HepG2 (cell line): ENCODE measurements at regions not wholly inside any gene's neighbourhood (a gene's known extent, or its start where the extent isn't known, plus 50 kb on each side); places are given as distances from the start of the nearest gene placed in this dataset.

Experiments used
- ATAC-seq: fragments of 200-7000 bp; cut with Tn5 transposase; 3 replicates; pipeline ENCODE4 v1.9.1; 2020; ENCODE audit warnings: mild to moderate bottlenecking, moderate library complexity
- BruUV-seq: library from RNA; stranded (reverse); fragments of 400-500 nt; replicated peaks from 2 replicates; lab custom pipeline; 2021; lab: Mats Ljungman, UMichigan
- CTCF ChIA-PET: fragments of 300-600 bp; formaldehyde crosslinking; extraction: SDS; loops from one replicate; lab custom pipeline; 2021; ENCODE audit warnings: low total read pairs, inconsistent platforms, low intra/inter-chr PET ratio; lab: Yijun Ruan, JAX
- POLR2A ChIA-PET: fragments of 350-600 bp; sonication (Branson Sonifier 250); formaldehyde crosslinking; loops from one replicate; lab custom pipeline; 2020; ENCODE audit warnings: antibody characterized with exemption, inconsistent platforms; lab: Yijun Ruan, JAX
- DNase-seq: peaks from one replicate; pipeline ENCODE4 v3.0.0-alpha.2; 2015; ENCODE audit warnings: low spot score
- FAIRE-seq: peaks from 3 replicates; lab custom pipeline; 2011; peaks lifted over from hg19 to GRCh38; lab: Jason Lieb, UNC
- H2AFZ ChIP-seq: one replicate; pipeline ENCODE4 v1.6.1; 2011; ENCODE audit warnings: low read length, inconsistent platforms
- H3K27ac ChIP-seq: fragments of 300-600 bp; 3 replicates; pipeline ENCODE4 v1.8.0; 2011; ENCODE audit warnings: mixed run types, mild to moderate bottlenecking, mixed read lengths, low read length, inconsistent platforms; ENCODE audit not compliant: insufficient read depth; ENCODE audit errors: extremely low read length
- H3K27me3 ChIP-seq, 2 experiments: fragments of 200-600 bp in 1 of 2; 2 replicates in 1 of 2; 3 replicates in 1 of 2; pipeline versions ENCODE4 v1.6.0 to v1.8.0; 2011; ENCODE audit warnings: low read length in 2 of 2, mild to moderate bottlenecking in 2 of 2, moderate library complexity in 2 of 2, inconsistent platforms in 1 of 2; ENCODE audit not compliant: insufficient read depth in 2 of 2, control insufficient read depth in 1 of 2
- H3K36me3 ChIP-seq, 2 experiments: fragments of 200-600 bp in 1 of 2; replicated peaks in 1 of 2; 2 replicates in 1 of 2; 3 replicates in 1 of 2; pipeline versions ENCODE4 v1.5.1 to v1.8.0; 2011; ENCODE audit warnings: low read length in 2 of 2, inconsistent platforms in 1 of 2; ENCODE audit not compliant: insufficient read depth in 2 of 2, control insufficient read depth in 1 of 2
- H3K4me1 ChIP-seq: 2 replicates; pipeline ENCODE4 v1.5.1; 2012; ENCODE audit warnings: low read length, inconsistent platforms; ENCODE audit not compliant: insufficient read depth
- H3K4me2 ChIP-seq: 2 replicates; pipeline ENCODE4 v1.6.0; 2011; ENCODE audit warnings: low read depth, low read length, inconsistent platforms
- H3K4me3 ChIP-seq, 3 experiments: fragments of 200-600 bp in 1 of 3; sonication (generic), shearing (Covaris generic) in 1 of 3; replicated peaks in 1 of 3; 2 replicates each; pipeline ENCODE4 v1.5.1; 2011 to 2016; ENCODE audit warnings: low read length in 3 of 3, inconsistent platforms in 2 of 3, low read depth in 2 of 3, mild to moderate bottlenecking in 2 of 3, control low read depth in 1 of 3, mixed read lengths in 1 of 3; ENCODE audit not compliant: insufficient read depth in 1 of 3
- H3K79me2 ChIP-seq: one replicate; pipeline ENCODE4 v1.6.1; 2011; ENCODE audit warnings: low read length, inconsistent platforms; ENCODE audit not compliant: insufficient read depth
- H3K9ac ChIP-seq: 2 replicates; pipeline ENCODE4 v1.6.0; 2011; ENCODE audit warnings: mild to moderate bottlenecking, low read depth, low read length, inconsistent platforms; ENCODE audit not compliant: insufficient read depth
- H3K9me3 ChIP-seq: 2 replicates; pipeline ENCODE4 v1.5.1; 2012; ENCODE audit warnings: mild to moderate bottlenecking, low read length
- H4K20me1 ChIP-seq: 2 replicates; pipeline ENCODE4 v1.6.0; 2011; ENCODE audit warnings: inconsistent platforms, mild to moderate bottlenecking, low read length, moderate library complexity; ENCODE audit not compliant: insufficient read depth
- ARNT ChIP-seq: fragments of 450-650 bp; IDR thresholded peaks from 2 replicates; pipeline ENCODE4 v1.6.1; 2017
- CEBPB ChIP-seq: IDR thresholded peaks from 2 replicates; pipeline ENCODE4 v1.6.1; 2011; ENCODE audit warnings: low read depth, low read length, improper control_type of control experiment, borderline replicate concordance
- HNF4A ChIP-seq: sonication (generic); formaldehyde crosslinking; IDR thresholded peaks from 2 replicates; pipeline ENCODE4 v1.4.0; 2020; ENCODE audit warnings: missing genetic modification reagents
- IRF2 ChIP-seq: IDR thresholded peaks from 2 replicates; pipeline ENCODE4 v1.6.1; 2018; ENCODE audit warnings: missing genetic modification reagents, missing compliant biosample characterization
- RAD51 ChIP-seq: fragments of 450-650 bp; IDR thresholded peaks from 2 replicates; pipeline ENCODE4 v1.6.1; 2016; ENCODE audit warnings: borderline replicate concordance
- SAP130 ChIP-seq: IDR thresholded peaks from 2 replicates; pipeline ENCODE4 v1.6.1; 2016; ENCODE audit warnings: low read depth
- SMYD3 ChIP-seq: sonication (generic); formaldehyde crosslinking; IDR thresholded peaks from 2 replicates; pipeline ENCODE4 v1.8.1; 2023; ENCODE audit warnings: mild to moderate bottlenecking, missing genetic modification reagents
- ZBTB21 ChIP-seq: sonication (generic); formaldehyde crosslinking; IDR thresholded peaks from 2 replicates; pipeline ENCODE4 v1.4.0; 2020; ENCODE audit warnings: missing genetic modification reagents
- ZKSCAN1 ChIP-seq: fragments of 150-350 bp; IDR thresholded peaks from 2 replicates; pipeline ENCODE4 v1.6.1; 2014; ENCODE audit warnings: low read length
- WGBS: methylation state at CpG from one replicate; pipeline ENCODE4 v1.1.6; 2017; ENCODE audit warnings: low lambda C conversion rate; 5-methylcytosine and 5-hydroxymethylcytosine counted together
- in situ Hi-C: cut with HindIII; loops from 2 replicates; pipeline ENCODE4 v1.10.0; 2017; ENCODE audit warnings: low pct_unique_long_range_greater_than_20kb; ENCODE audit not compliant: extremely low pct_ligation_motif_present
- intact Hi-C: fragments of 100-400 bp; cut with micrococcal nuclease; formaldehyde crosslinking; loops from one replicate; pipeline ENCODE4 v1.10.0; 2022; ENCODE audit not compliant: unreplicated experiment
- TF ChIP-seq, protein P1 (sequence below): sonication (generic); formaldehyde crosslinking; IDR thresholded peaks from 2 replicates; pipeline ENCODE4 v1.4.0; 2020; ENCODE audit warnings: mild to moderate bottlenecking, missing genetic modification reagents
- TF ChIP-seq, protein P2 (sequence below): sonication (generic); formaldehyde crosslinking; IDR thresholded peaks from 2 replicates; pipeline ENCODE4 v1.4.0; 2020; ENCODE audit warnings: mild to moderate bottlenecking, missing genetic modification reagents

GRCh38 chr18:39796393-39796792, 2158.6 kb upstream of the PIK3C3 start:
- BruUV-seq: no TSS peak
- intact Hi-C loops: loop anchor here (10.0 kb wide), 1 partner anchor 162 kb away; no protein-coding TSS in a partner anchor
- FAIRE-seq: no peak

DNA sequence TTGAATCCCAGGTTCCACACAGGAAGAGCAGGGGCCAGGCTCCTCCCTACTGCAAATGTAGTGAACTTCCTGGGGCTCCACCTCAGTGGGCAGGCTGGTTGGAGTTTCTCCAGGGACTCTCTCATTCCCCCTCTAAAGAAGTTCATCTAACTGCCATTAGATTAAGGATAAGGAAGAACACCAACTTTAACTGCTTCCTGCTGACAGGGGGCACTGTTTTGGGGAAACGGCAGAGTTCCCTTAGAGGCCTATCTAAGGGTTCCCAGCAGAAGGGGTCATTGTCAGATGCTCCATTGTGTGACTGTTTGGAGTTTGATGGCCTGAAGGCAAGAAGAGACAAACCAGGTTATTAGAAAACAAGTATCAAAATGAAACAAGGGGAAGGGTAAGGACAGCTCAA, 2159.7 kb upstream of the PIK3C3 start:
- DNase-seq: no peak
- Histone ChIP-seq H3K9ac (no peak overlapping the region), H3K79me2 (peaks cover 33% of the 10 kb centered on the region), H4K20me1 (no peaks in the 10 kb centered on the region; the same call in 1 of the 2 replicates), H3K36me3 (no peaks in the 10 kb centered on the region), H3K9me3 (no peaks in the 10 kb centered on the region), H3K27me3 (no peaks in the 10 kb centered on the region; a peak in 1 of 5 replicates), H2AFZ (no peak overlapping the region), H3K4me3 (no peak overlapping the region), H3K4me1 (peaks cover 32% of the 10 kb centered on the region), H3K4me2 (no peak overlapping the region), H3K27ac (no peak overlapping the region)
- intact Hi-C loops (loop anchor here (10.0 kb wide), 1 partner anchor 161 kb away; no protein-coding TSS in a partner anchor), in situ Hi-C loops (no loop called here)
- ChIA-PET CTCF (no interaction called here), POLR2A (no interaction called here)
- no peak for FAIRE-seq
- no peak for ATAC-seq
- WGBS: 93% methylated on average over 1 of the region's 1 CpG
- no TSS peak for BruUV-seq
- no peak for TF ChIP-seq ARNT
- no peak for TF ChIP-seq SMYD3 (CRISPR knock-in tag)
- TF ChIP-seq, protein P1, sequence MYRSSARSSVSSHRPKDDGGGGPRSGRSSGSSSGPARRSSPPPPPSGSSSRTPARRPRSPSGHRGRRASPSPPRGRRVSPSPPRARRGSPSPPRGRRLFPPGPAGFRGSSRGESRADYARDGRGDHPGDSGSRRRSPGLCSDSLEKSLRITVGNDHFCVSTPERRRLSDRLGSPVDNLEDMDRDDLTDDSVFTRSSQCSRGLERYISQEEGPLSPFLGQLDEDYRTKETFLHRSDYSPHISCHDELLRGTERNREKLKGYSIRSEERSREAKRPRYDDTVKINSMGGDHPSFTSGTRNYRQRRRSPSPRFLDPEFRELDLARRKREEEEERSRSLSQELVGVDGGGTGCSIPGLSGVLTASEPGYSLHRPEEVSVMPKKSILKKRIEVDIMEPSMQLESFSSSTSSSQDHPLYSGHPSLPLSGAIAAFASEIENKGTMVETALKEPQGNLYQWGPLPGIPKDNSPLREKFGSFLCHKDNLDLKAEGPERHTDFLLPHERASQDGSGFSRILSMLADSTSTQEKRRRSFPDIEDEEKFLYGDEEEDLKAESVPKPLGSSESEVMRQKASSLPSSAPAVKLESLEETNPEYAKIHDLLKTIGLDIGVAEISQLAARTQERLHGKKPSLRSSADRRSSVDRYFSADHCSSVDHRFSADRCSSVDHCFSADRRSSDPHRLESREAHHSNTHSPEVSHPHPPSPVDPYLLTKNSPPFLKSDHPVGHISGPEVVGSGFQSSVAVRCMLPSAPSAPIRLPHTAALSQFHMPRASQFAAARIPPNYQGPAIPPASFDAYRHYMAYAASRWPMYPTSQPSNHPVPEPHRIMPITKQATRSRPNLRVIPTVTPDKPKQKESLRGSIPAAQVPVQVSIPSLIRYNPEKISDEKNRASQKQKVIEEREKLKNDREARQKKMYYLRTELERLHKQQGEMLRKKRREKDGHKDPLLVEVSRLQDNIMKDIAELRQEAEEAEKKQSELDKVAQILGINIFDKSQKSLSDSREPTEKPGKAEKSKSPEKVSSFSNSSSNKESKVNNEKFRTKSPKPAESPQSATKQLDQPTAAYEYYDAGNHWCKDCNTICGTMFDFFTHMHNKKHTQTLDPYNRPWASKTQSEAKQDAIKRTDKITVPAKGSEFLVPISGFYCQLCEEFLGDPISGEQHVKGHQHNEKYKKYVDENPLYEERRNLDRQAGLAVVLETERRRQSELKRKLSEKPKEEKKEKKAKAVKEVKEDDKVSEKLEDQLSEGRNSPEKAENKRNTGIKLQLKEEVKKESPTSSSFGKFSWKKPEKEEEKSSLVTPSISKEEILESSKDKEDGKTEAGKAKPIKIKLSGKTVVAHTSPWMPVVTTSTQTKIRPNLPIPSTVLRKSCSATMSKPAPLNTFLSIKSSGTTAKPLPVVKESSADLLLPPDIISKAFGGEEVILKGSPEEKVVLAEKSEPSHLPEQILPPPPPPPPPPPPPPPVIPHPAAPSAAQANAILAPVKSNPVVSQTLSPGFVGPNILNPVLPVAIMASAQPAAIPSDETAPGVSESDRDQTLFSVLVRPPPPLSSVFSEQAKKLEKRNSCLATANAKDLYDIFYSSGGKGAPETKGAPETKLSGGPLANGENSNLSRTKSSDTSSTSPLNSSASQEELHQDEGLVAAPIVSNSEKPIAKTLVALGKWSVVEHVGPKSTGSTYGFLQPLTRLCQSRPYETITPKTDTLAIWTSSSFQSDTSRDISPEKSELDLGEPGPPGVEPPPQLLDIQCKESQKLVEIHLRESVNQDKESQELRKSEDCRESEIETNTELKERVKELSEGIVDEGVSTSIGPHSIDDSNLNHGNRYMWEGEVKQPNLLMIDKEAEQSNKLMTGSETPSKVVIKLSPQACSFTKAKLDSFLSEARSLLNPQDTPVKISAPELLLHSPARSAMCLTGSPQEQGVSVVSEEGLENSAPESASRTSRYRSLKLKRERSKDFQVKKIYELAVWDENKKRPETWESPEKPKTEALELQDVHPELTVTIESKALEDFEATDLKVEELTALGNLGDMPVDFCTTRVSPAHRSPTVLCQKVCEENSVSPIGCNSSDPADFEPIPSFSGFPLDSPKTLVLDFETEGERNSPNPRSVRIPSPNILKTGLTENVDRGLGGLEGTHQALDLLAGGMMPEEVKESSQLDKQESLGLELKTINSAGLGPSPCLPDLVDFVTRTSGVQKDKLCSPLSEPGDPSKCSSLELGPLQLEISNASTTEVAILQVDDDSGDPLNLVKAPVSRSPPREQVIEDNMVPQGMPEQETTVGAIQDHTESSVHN (CRISPR knock-in tag): no peak

More at GRCh38 chr18:39796393-39796792, 2158.6 kb upstream of the PIK3C3 start:
- no peak overlapping the region for H2AFZ ChIP-seq
- H3K4me2 ChIP-seq: peak overlapping the region; percentile 50
- H4K20me1 ChIP-seq: no peaks in the 10 kb centered on the region
- H3K36me3 ChIP-seq: no peaks in the 10 kb centered on the region
- DNase-seq (peak; percentile 16), ATAC-seq (no peak)
- H3K9me3 ChIP-seq: no peaks in the 10 kb centered on the region
- in situ Hi-C loops: no loop called here
- ChIA-PET POLR2A (no interaction called here), CTCF (no interaction called here)
- H3K4me1 ChIP-seq: peaks cover 38% of the 10 kb centered on the region
- no peak overlapping the region for H3K9ac ChIP-seq
- WGBS: 83% methylated on average over 3 of the region's 3 CpGs
- TF ChIP-seq, protein P2, sequence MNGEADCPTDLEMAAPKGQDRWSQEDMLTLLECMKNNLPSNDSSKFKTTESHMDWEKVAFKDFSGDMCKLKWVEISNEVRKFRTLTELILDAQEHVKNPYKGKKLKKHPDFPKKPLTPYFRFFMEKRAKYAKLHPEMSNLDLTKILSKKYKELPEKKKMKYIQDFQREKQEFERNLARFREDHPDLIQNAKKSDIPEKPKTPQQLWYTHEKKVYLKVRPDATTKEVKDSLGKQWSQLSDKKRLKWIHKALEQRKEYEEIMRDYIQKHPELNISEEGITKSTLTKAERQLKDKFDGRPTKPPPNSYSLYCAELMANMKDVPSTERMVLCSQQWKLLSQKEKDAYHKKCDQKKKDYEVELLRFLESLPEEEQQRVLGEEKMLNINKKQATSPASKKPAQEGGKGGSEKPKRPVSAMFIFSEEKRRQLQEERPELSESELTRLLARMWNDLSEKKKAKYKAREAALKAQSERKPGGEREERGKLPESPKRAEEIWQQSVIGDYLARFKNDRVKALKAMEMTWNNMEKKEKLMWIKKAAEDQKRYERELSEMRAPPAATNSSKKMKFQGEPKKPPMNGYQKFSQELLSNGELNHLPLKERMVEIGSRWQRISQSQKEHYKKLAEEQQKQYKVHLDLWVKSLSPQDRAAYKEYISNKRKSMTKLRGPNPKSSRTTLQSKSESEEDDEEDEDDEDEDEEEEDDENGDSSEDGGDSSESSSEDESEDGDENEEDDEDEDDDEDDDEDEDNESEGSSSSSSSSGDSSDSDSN: no peak
- TF ChIP-seq HNF4A (CRISPR knock-in tag): peak; percentile 37; the same call in 1 of the 2 replicates
- TF ChIP-seq ZBTB21: no peak
- TF ChIP-seq IRF2 (CRISPR knock-in tag): peak; percentile 62; the same call in 1 of the 2 replicates
- TF ChIP-seq SAP130 (CRISPR knock-in tag): 0 out of 2 replicates have a peak, but pooled peaks have one; percentile 11
- TF ChIP-seq CEBPB: no peak
- TF ChIP-seq RAD51: peak; percentile 15; the same call in 1 of the 2 replicates
- TF ChIP-seq ZKSCAN1: no peak
- no peak overlapping the region for H3K27ac ChIP-seq
- no peak overlapping the region; a peak in 1 of 6 replicates for H3K4me3 ChIP-seq
- H3K27me3 ChIP-seq: no peaks in the 10 kb centered on the region; a peak in 1 of 5 replicates
- peaks cover 30% of the 10 kb centered on the region for H3K79me2 ChIP-seq
